Astrocyte of the spinal cord (primary cell): ENCODE measurements at regions not wholly inside any gene's neighbourhood (a gene's known extent, or its start where the extent isn't known, plus 50 kb on each side); places are given as distances from the start of the nearest gene placed in this dataset.
A peak's percentile ranks its signal among the peaks of the same experiment; 100 is the strongest.

ENCODE experiments used
- DNase-seq: peaks from one replicate; pipeline ENCODE4 v3.0.0; 2011; ENCODE audit warnings: low read depth, low spot score
- H3K4me3 ChIP-seq: 2 replicates; pipeline ENCODE4 v1.5.1; 2011; ENCODE audit warnings: low read depth, mild to moderate bottlenecking, low read length, moderate library complexity
- in situ Hi-C: cut with HindIII; loops from 2 replicates; pipeline ENCODE4 v1.10.0; 2017; ENCODE audit warnings: low sequenced_read_pairs
- TF ChIP-seq, protein P1 (sequence below): IDR thresholded peaks from 2 replicates; pipeline ENCODE4 v1.5.1; 2012; ENCODE audit warnings: low read depth, mild to moderate bottlenecking, low read length, inconsistent platforms

DNA sequence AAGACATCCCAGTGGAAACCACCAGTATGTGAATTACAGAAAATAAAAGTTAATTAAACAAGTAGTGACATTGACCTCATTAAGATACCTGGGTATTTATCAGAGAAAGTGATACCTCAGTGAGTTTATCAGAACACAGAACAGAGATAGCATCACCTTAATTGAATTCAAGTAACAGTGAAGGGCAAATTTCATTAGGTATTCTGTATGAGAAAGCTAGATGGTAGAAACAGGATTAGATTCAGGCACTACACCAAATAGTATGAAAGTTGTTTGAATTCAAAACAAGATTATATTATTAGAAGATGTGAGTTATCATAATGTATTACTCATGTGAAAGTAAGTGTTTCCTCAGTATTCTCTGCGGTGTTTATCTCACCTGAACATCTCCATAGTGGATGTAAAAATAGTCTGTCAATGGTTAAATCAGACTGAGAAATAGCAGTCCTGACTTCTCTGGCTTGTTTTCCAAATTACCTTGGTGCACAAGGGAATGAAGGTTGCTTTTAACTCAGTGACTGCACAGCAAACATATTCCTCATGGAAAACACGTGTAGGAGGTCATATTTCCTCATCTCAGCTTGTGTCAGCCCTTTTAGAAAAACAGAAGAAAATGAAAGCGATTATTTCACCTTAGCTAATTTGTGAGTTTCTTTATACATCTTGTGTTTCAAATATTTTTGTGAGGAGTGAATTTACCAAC is 79.9 kb upstream of the PCDH18 start:
- in situ Hi-C loops: no loop called here
- TF ChIP-seq, protein P1, sequence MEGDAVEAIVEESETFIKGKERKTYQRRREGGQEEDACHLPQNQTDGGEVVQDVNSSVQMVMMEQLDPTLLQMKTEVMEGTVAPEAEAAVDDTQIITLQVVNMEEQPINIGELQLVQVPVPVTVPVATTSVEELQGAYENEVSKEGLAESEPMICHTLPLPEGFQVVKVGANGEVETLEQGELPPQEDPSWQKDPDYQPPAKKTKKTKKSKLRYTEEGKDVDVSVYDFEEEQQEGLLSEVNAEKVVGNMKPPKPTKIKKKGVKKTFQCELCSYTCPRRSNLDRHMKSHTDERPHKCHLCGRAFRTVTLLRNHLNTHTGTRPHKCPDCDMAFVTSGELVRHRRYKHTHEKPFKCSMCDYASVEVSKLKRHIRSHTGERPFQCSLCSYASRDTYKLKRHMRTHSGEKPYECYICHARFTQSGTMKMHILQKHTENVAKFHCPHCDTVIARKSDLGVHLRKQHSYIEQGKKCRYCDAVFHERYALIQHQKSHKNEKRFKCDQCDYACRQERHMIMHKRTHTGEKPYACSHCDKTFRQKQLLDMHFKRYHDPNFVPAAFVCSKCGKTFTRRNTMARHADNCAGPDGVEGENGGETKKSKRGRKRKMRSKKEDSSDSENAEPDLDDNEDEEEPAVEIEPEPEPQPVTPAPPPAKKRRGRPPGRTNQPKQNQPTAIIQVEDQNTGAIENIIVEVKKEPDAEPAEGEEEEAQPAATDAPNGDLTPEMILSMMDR: no peak
- no peak for DNase-seq
- no peak overlapping the region for H3K4me3 ChIP-seq

DNA sequence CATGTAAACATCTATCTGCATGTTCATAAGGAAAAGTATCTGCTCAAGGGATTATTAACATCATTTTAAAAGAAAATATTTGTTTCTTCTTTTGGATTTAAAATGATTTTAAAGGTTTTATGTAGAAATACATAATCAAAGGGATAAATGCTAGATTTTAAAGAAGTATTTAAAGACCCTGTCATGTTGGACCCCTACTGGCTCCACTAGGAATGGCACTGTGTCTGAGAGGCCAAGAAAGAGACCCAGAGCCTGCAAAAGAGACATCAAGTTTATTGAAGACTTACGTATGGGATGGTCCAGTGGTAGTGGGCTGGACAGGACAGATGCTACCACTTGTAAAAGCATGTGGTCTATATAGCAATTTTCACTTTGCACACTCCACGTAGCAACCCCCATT is 78.7 kb upstream of the PCDH18 start:
- TF ChIP-seq, protein P1: peak; percentile 49
- no peak for DNase-seq
- H3K4me3 ChIP-seq: no peak overlapping the region
- in situ Hi-C loops: no loop called here

DNA sequence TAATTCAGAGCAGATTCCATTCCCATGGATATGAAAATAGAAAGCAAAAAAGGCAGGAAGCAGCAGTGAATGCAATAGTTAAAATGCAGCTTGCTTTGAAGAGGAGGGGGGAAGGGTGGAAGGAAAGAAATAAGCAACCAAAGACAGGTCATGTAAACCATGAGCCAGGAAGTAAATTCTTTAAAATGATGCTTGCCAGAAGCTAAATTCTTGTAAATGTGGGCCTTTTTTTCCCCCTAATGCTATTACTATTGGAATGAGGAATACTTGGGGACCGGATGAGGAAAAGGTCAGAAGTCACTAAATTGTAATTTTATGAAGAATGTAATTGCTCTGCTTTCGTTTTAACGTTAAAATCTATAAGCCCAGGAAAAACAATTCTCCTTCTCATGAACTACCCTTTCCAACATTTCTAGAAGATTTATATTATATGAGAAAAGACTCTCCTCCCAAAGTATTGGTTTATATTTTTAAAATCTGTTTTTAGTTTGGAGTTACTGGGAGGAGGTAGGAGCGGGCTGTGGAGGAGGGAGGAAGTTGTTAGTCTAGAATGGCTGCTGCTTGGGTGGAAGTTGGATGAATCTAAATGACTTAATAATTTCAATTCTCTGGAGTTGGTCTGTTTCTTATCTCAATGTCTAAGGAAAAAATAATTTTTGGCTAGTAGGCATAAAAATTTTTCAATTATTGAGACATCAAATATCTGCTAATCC is 77.6 kb upstream of the PCDH18 start:
- in situ Hi-C loops: no loop called here
- no peak overlapping the region for H3K4me3 ChIP-seq
- DNase-seq: peak; percentile 22
- TF ChIP-seq, protein P1: no peak

DNA sequence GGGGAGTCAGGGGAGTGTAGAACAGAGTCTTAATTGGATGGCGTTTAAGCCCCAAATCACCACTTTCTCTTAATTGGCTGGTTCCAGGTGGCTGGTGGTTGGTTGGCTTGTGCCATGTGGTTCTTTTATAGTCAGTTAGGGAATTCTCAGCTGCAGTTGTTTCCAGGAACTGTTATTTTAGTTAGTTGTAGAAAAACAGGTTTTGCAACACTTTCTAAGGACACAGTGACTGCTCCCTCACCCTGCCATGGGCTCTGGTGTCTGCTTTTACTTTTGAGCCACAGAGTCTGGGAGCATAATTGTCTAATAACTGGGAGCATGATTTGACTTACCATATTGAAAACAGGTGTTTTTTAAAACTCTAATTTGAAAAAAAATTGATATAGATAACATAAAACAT is 75.8 kb upstream of the PCDH18 start:
- TF ChIP-seq, protein P1: no peak
- DNase-seq: no peak
- in situ Hi-C loops: no loop called here
- H3K4me3 ChIP-seq: no peak overlapping the region

DNA sequence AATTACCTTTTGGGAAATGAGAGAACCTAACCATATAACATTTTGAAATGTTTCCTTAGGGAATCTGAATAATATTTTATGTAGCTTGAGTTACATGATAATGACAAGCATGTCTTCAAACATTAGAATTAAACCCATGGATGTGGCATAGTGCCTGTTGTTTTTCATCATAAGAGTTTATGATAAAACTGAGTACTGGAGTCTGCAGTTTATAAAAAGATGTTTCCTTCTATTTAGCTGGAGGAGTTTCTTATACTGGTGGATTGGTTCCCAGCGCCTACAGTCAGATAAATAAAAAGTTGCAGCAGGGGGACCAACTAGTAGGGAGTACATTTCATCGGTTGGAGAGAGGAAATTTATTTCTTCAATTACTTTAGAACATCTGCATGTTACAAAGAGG is 70.1 kb upstream of the PCDH18 start:
- no peak for DNase-seq
- TF ChIP-seq, protein P1: no peak

DNA sequence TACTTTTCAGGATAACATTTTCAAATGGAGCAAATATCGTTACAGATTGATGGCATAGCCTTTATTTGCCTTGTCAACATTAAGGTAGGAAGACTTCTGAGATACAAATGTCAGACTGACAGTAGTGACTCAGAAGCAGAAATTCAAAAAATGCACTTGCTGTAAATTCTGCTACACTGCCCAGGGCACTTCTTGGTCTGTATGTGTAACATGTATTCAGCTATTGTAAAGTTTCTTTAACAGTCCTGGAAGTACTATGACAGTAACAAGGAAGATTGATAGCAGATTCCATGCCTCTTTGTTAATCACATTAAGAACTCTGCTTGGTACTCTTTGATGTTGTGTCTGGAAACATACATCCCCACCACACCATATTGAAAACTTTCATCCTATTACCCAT is 69.6 kb upstream of the PCDH18 start:
- H3K4me3 ChIP-seq: no peak overlapping the region
- in situ Hi-C loops: no loop called here
- TF ChIP-seq, protein P1: no peak
- DNase-seq: no peak

More for the DNA sequence above, 70.1 kb upstream of the PCDH18 start:
- H3K4me3 ChIP-seq: no peak overlapping the region
- in situ Hi-C loops: no loop called here
